CD4-positive, alpha-beta T cell treated with Interleukin-6 for 4 hours (primary cell): ENCODE measurements at regions not wholly inside any gene's neighbourhood (a gene's known extent, or its start where the extent isn't known, plus 50 kb on each side); places are given as distances from the start of the nearest gene placed in this dataset.
"Not testable (repeated sequence)": the region's sequence is repeated elsewhere in the genome, so short reads cannot be mapped to it uniquely, and the experiment has no call there.

ENCODE experiments used
- DNase-seq: peaks from one replicate; pipeline ENCODE4 v3.0.0-alpha.2; 2020; ENCODE audit warnings: mixed read lengths

DNA sequence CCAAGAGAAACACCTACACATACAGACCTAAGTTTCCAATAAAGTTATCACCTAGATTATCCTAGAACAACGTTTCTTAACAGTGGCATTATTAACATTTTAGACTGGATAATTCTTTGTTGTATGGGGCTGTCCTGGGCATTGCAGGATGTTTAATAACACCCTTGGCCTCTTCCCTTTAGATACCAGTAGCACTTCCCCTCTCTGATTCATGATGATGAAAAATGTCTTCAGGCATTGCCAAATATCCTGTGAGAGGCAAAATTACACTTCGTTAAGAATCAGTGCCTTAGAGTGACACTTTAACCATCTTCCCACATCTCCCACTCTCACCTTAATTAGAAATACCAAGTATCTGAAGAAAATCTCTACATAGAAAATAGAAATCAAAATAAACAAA is 352.6 kb downstream of the CGGBP1 start:
- DNase-seq = no peak

DNA sequence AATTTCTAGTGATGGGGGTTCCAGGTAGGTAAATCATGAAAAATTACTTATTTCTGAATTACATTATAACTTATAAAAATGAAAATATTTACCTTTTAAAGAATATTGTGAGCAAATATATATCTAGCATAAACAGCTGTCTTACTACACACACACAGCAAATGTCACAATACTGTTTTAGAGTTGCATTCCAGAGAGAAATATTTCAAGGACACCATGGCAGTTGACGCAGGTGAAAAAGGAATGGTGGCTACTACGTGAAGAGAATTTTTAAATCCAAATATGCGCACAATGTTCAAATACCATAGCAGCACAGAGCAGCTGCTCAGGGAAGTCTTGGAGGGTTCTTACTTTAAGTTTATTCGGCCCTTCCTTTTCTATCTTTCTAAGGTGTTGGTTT is 356.2 kb downstream of the CGGBP1 start:
- no peak for DNase-seq

DNA sequence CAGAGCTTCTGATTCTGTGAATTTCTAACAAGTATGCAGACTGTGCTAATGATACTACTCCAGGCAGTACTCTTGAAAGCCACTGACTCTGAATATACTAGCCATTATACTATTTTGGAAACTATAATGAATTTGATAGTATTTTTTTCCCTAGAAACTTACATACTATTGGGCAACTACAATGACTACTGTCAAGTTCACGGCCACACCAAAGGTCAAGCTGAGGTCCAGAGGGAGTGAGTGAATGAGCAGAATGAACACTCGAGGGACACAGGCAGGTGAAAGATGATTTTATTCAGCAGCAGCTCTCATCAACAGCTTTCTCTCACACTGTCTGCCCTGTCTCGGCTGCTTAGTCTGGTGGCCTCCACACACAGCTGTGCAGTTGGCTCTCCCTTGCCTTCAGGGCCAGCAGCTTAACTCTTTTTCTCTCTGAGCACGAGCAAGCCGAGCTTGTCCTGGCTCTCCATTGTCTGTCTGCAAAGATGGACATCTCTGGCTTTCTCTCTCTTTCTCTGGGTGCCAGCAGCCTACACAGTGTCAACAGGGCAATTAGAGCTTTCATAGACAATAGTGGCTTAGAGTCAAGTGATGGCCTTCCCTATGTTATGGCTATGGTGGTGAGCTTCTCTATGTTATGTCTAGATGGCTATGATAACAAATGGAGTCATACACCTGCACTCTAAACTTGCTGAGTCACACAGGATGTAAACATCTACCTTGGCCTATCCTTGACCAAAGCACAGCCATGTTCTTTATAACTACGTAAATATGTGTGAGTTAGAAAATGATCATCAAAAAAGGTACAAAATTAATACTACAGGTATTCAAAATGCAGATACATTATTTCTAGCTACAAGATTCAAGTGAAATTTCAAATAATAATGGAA is 362.4 kb downstream of the CGGBP1 start:
- no peak for DNase-seq

DNA sequence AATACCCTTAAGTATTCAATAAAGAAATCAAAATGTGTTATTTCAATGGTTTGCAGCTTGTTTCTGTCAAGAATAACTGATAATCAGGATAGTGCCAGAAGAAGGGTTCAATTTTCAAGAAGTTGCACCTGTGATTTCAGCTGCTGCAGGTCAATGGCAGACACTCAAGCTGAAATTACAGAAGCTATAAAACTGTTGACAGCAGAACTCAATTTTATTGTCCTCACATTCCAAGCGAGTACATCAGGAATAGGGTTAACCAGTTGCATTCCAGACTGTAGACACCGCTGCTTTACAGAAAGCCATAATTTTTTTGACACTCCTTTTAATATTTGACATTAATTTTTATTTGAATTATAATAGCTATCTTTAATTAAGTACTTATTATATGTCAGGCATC is 364.1 kb downstream of the CGGBP1 start:
- no peak for DNase-seq

DNA sequence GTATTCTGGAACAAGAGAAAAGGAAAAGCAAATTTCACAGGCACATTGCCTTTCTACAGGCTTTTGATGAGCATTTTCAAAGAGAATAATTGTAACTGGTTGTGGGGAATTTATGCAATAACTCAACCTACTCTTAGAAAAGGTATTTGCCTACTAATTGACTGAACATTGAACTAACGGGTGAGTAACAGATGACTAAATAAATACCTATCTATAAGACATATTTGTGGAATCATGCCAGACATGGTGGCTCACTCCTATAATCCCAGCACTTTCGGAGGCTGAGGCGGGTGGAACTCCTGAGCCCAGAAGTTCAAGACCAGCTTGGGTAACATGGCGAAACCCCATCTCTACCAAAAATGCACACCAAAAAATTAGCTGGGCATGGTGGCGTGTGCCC is 367.7 kb downstream of the CGGBP1 start:
- DNase-seq = no peak

DNA sequence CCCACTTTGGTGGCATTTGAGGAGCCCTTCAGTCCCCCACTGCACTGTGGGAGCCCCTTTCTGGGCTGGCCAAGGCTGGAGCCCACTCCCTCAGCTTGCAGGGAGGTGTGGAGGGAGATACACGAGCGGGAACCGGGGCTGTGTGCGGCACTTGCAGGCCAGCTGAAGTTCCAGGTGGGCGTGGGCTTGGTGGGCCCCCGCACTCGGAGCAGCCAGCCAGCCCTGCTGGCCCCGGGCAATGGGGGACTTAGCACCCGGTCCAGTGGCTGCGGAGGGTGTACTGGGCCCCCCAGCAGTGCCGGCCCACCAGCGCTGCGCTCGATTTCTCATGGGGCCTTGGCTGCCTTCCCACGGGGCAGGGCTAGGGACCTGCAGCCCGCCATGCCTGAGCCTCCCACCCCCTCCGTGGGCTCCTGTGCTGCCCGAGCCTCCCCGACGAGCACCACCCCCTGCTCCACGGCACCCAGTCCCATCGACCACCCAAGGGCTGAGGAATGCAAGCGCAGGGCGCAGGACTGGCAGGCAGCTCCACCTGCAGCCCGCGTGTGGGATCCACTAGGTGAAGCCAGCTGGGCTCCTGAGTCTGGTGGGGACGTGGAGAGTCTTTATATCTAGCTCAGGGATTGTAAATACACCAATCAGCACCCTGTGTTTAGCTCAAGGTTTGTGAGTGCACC is 379.7 kb downstream of the CGGBP1 start:
- DNase-seq = not testable (repeated sequence)

DNA sequence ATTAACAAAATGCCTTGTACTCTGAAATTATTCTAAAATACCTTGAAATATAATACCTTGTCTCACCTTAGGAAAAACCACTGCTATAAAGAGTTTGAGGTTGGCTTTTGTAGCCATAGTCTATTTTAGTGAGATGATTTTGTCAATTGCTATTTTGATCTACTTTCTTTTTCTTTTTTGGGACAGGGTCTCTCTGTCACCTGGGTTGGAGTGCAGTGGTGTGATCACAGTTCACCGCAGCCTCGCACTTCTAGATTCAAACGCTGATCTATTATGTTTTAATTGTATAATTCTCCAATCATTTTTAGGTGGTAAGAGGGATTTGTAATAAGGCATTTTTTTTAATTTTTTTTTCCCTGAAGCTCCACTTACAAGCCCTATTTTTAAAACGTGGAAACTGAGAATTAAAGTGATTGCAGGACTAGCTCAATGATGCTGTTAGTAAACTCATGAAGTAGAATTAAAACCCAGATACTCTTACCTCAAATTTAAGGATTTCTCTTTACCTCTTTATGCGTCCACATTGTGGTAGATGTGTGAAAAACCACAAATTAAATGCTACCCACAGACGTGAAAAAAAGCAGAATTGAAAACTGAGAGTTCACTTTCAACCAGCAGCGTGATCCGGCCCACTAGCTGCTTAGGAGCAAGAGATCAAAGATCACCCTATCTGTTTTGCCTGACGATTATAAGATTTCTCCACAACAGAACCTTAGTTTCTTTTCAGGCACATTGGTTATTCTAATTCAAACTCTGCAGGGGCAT is 384.2 kb downstream of the CGGBP1 start:
- DNase-seq = no peak

DNA sequence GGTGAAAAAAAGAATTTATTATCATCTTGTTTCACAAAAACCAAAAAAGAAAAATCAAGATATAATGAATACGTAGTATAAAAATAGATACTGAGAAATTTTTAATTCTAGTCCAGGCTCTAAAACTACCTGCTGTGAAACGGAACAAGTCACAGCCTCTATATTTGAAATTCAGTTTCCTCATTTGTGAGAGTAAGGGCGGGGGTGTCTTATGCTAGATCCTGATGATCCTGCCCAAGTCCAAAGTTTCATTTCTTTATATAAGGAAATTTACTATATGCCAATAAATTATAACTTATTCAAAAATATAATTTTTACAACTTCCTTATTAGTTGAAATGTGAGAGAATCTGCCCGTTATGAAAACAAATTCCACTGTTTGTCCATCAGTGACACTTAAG is 385.7 kb downstream of the CGGBP1 start:
- DNase-seq = no peak

DNA sequence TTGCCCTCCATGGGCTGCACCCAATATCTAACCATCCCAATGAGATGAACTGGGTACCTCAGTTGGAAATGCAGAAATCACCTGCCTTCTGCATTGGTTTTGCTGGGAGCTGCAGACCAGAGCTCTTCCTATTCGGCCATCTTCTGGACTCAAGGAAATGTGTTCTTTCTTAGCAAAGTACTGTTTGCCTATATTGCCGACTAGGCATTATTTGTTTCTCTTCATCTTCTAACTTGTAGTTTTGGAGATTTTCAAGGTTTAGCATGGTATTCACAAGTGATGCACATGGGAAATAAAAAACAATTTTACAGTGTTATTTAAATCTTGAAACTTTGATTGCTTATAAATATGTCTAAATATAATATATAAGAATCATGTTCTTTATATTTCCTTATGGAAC is 377.8 kb upstream of the POU1F1 start:
- DNase-seq = no peak

DNA sequence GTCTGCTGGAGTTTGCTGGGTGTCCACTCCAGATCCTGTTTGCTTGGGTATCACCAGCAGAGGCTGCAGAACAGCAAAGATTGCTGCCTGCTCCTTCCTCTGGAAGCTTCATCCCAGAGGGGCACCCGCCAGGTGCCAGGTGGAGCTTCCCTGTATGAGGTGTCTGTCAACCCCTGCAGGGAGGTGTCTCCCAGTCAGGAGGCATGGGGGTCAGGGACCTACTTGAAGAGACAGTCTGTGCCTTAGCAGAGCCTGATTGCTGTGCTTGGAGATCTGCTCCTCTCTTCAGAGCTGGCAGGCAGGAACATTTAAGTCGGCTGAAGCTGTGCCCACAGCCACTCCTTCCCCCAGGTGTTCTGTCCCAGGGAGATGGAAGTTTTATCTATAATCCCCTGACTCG is 376.8 kb upstream of the POU1F1 start:
- not testable (repeated sequence) for DNase-seq

DNA sequence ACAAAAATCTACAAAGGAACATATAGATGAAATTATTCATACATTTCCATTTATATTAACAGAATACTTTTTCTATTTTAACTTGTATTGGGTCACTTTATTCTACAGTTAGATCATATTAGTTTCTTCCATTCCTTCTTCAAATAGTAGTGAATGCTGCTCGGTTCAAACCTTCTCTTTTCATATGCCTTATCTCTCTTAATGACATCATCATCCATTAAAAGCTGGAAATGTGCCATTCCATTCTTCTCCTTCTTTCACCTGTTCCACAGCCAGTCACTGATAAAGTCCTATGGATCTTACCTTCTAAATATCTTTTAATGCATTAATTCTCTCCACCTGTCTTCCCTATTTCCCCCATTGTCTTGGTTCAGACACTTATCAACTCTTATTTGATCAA is 358.0 kb upstream of the POU1F1 start:
- no peak for DNase-seq

DNA sequence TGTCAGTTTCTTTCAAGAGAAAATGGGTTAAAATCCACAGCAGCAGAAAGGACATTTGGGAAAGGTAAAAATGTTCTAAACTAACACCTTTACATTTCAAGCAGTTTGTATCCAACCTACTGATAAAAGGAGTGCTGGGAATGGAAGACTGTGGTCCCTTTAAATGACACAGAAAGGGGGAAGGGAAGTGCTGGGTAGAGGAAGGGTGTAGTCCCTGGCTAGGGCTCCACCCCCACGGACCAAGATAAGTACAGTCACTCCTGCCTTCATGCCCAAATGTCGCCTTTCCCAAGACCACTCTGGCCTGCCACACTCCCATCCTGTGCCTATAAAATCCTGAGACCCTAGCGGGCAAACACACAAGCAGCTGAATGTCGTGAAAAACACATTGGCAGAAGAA is 350.9 kb upstream of the POU1F1 start:
- no peak for DNase-seq

DNA sequence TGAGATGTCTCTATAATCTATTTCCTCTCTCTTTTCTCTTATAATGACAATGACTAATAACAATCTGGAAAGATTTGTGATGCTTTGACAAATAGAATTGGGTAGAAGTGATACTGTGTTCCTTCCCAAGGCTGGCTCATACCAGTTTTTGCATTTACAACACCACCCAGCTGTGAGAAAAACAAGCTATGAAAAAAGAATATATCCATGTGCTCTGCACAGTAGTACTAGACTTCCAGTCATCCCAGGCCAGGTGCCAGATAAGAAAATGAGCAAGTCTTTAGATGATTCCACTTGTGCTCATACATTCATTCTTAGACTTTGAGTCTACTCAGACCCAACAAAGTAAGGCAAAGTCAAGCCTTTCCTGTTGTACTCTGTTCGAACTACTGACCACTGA is 350.2 kb upstream of the POU1F1 start:
- DNase-seq = no peak

DNA sequence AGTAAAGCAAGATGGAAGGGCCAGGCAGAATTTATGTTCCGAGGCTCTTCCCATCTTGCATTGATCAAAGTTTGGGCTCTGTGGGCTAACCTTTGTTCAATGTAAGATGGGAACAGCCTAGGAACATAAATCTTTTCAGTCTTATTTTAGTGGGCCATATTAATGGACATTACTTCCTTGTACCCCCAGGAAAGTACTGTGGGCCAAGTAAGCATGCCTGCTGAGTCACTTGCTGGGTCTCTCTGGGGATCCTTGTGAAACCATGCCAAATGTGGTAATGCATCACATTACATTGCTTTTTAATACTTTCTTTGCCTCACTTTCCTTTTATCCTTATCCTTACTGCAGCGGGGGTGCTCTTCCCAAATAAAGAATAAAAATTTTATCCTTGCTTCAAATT is 349.5 kb upstream of the POU1F1 start:
- no peak for DNase-seq

DNA sequence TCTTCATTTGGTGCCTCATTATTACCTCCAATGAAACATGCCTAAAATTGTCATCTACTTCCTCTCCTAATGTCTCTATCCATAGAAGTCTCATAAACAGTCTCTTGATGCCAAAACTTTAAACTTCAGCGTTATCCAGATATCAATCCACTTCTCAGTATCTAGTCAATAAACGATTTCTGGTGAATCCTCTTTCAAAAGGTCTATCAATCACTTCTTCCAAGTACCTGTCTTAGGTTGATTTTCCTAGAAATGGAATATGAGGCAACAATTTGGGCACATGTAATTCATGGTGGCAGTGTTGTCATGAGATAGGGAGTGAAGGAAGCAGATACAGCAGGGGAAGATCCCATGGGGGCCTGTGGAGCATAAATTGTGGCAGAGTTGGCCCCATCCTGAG is 348.5 kb upstream of the POU1F1 start:
- no peak for DNase-seq

DNA sequence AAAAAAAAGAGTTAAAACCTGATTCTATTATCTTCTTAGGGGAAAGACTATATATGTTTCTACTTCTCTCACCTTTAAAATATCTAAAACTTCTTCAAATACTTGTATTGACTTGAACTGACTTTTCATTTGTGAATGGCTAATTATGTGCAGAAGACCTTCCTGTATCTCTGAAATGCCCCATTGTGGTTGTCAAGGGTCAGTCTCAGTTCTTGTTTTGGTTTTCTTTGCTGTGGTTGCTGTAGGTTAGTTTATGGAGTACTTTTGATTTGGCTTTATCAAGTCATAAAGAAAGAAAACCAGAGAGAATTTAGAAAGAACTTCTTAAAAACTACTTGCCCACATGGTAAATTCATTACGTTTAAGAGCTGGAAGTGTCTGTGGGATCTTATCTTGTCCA is 345.3 kb upstream of the POU1F1 start:
- DNase-seq = no peak

DNA sequence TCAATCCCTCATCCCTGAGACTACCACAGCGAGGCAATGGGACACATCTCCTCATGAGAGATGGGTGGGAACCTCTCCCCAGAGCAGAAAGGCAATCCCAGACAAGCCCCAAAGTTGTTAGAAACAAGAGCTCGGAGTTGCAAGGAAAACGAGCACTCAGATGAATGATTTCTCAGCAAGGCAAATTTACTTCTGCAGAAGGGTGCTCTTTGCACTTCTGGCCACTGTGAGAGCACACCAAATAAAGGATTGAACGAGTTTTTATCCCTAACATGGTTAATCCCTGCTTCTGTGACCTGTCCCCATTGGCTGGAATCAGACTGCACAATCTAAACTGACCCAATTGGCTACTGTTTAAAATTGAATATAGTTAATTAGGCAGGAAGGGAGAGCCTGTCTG is 339.1 kb upstream of the POU1F1 start:
- DNase-seq = no peak

DNA sequence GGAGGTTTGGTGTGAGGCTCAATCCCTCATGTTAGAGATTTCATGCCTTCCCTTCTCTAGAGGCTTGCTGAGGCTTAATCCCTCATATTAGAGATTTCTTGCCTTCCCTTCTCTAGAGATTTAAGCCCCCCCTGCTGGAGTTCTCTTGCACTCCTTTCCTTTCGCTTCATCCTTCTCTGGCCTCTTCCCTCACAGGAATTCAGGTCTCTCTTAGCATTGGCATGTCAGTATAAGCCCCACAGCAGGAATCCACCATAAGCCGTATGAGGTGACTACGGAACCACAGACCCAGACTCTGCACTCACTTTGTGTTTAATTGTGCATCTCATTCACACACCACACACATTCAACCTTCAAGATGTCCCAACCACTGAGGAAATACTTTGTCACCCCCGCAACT is 338.6 kb upstream of the POU1F1 start:
- no peak for DNase-seq

DNA sequence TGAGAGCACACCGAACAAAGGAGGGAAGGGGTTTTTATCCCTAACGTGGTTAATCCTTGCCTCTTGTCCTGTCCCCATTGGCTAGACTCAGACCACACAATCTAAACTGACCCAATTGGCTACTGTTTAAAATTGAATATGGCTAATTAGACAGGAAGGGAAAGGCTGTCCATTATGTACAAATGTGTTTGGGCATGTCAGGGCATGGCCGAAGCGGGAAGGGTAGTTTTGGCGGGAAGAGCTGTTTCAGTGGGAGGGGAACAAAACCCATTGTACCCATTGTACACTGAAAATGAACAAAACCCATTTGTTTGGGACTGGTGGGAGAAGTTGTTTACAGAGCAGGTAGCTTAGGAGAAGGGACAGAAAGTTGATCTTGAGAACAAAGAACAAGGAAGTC is 330.9 kb upstream of the POU1F1 start:
- DNase-seq = no peak

DNA sequence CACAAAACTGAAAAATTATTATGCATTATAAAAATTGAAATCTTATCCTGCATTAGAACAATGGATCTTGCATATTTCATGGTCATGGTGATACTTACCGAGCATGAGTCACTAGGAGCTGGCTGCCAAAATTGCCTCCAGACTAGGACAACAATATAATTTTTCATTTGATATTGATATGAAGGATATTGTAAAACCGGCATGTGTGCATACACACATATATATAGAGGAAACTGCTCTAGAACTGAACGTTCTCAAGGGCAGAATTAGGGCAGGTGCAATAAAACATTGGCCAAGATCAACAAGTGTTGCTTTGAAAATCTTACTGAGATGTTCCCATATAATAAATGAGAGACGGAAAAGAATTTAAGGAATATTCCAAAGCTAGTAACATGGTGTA is 319.4 kb upstream of the POU1F1 start:
- DNase-seq = no peak

DNA sequence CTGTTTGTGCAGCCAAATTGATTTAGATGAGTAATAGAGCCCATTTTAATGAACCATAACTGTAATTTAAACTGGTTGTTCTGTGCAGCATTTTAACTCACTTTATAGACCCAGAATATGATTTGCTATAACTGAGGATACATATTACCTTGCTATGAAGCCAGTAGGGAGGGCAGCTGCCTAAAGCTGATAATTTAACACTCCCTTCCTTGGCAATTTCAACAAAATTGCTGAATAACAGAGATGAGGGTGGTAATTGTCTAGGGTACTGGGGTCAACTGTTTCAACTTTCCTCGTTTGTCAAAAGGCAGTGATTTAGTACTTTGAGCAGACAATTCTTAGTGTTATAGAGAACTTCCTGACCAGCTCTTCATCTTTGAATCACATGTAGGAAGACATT is 304.9 kb upstream of the POU1F1 start:
- DNase-seq = no peak

DNA sequence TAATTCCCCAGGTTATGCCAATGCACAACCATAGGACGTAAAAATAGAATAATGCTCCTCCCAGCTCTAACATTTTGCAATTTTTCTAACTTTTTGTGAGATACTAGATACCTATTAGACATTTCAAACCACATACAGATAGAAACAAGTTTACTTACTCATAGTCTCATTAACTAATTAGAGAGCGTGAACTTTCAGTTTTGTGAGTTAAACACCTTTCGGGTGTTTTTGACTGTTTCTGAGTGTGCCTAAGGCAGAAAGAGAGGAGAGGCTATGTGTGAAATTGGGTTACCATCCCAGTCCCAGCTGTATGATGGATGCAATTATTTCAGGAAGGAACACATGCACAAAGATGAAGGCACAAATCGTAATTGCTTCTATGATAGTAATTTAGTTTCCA is 300.4 kb upstream of the POU1F1 start:
- DNase-seq = no peak

DNA sequence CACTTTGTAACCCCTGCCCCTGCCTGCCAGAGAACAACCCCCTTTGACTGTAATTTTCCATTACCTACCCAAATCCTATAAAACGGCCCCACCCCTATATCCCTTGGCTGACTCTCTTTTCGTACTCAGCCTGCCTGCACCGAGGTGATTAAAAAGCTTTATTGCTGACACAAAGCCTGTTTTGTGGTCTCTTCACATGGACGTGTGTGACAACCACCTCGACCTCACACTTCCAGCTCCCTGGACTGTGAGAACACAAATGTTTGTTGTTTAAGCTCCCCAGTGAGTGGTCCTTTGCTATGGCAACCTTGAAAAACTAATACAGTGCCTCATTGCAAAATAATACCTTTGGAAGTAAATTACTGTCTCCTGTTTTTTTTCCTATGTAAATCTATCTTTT is 299.2 kb upstream of the POU1F1 start:
- DNase-seq = no peak

DNA sequence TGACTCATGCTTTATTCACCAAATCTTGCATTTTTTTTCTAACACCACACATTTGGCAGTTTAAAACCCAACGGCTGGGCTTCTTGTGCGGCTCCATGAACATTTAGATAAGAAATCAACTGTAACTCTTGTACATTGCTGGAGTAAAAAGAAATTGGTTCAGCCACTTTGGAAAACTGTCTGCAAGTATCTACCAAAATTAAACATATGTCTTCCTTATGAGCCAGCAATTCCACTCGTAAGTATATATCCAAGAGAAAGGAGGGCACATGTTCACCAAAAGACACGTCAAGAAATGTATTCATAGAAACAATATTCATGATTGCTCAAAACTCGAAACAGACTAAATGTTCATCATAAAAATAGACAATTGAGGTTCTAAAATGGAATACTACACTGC is 291.9 kb upstream of the POU1F1 start:
- DNase-seq = no peak
